TTC549 (cell line): ENCODE measurements at regions not wholly inside any gene's neighbourhood (a gene's known extent, or its start where the extent isn't known, plus 50 kb on each side); places are given as distances from the start of the nearest gene placed in this dataset.
"Not testable (repeated sequence)": the region's sequence is repeated elsewhere in the genome, so short reads cannot be mapped to it uniquely, and the experiment has no call there.

Experiments used
- FAIRE-seq: peaks from 2 replicates; lab custom pipeline; 2012; peaks lifted over from hg19 to GRCh38; lab: Jason Lieb, UNC

DNA sequence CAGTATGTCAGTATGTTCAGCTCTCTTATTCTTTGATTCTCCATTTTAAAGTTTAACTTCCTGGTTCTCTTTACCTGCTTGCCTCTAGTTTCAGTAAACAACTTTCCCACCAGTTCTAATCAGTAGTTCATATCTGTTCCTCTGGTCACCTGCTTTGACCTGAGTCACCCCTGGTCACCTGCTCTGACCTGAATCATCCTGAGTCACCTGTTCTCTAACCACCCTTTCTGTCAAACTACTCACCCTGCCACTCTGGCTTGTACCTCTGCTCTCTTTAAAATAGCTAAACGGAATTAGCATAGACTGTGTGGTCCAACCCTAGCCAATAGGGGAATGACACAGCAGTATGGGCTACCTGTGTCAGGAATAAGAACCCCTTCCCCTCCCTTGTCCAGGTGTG, 62.0 kb upstream of the NREP start:
- FAIRE-seq = not testable (repeated sequence)

DNA sequence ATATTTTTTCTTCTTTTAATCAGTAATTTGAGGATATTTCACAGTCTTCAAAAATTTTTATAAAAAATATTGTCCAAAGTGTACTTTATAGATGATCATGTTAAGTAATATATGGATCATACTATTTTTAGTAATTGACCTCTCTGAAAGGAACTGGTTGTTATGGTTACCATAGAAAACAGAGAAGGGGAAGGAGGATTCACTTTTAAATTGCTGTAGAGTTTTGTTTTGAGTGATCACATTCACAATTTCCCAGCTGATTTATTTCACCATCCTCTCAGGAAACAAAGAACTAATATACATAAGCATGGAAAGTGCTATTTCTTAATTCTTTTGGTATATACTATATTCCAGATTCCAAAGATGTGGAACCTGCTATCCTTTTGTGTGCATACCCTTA, 56.5 kb upstream of the NREP start:
- no peak for FAIRE-seq

- FAIRE-seq = no peak
Observed at GRCh38 chr5:111810112-111810511, 53.1 kb upstream of the NREP start.
